Non-pigmented ciliary epithelial cell (primary cell): ENCODE measurements at regions not wholly inside any gene's neighbourhood (a gene's known extent, or its start where the extent isn't known, plus 50 kb on each side); places are given as distances from the start of the nearest gene placed in this dataset.
"Not testable (repeated sequence)": the region's sequence is repeated elsewhere in the genome, so short reads cannot be mapped to it uniquely, and the experiment has no call there.

Experiments used
- DNase-seq: peaks from one replicate; pipeline ENCODE4 v3.0.0-alpha.2; 2010; ENCODE audit warnings: low read depth

DNA sequence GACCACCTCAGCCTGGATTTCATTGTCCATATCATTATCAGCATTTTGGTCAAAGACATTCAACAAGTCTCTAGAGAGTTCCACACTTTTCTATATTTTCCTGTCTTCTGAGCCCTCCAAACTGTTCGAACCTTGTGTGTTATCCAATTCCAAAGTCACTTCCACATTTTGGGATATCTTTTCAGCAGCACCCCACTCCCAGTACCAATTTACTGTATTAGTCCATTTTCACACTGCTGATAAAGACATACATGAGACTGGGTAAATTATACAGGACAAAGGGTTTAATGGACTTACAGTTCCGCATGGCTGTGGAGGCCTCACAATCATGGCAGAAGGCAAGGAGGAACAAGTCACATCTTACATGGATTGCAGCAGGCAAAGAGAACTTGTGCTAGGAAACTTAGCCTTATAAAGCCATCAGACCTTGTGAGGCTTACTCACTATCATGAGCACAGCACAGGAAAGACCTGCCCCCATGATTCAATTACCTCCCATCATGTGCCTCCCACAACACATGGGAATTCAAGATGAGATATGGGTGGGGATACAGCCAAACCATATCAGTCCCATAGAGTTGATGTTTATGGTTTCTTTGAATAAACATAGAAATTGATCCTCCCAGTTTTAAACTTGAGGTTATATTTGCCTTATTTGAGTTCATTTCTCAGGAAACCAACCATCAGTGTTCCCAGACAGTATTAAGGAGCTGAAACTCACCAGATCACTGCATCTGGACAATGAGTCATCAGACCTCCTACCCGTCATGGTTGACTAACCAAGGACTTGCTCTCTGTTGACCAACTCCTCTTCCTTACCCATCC is 322.7 kb upstream of the DUSP10 start:
- DNase-seq: peak; percentile 74

DNA sequence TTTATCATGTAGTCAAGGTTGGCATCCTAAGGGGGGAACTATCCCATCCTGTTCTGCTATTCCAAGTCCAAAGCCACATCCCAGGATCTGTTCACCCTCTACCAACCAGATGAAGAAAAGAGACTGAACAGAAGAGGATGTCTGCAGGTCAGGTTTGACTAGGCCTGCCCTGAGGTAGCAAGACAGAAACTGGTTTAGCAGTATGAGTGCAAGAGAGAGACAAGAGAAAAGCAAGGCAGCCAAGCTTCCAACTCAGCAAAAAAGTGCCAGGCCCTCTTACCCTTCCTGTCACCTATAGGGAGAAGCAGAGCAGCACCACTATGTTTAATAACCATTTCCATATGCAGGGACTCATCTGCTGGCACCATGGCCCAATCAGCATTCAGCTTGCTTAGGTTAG is 320.8 kb upstream of the DUSP10 start:
- DNase-seq: no peak

DNA sequence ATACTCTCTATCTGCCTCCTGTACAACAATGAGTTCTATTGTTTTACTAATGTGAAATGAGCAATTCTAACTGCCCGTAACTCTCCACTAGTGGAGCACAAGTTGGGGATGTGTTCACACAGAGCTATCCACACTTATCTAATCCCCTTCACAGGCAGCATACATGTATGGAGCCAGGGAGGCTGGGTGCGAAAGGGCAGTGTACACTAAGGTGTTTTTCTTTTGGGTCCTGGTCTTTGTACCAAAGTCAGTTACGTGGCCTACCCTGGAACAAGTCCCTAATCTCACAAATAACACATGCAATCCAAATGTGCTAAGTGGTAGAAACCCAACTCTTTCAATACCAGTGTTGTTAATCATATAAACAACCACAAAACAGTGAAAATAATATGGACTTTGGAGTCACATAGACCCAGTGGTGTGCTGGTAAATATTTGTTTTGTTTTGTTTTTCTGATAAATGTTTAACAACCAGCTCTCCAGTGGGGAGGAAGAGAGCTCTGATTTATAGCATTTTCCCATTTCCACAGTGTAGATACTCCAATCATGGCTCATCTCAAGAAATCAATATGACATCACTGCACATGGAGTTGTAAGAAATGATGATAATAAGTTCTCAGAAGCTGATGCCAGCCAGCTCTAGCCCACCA is 319.9 kb upstream of the DUSP10 start:
- DNase-seq: no peak

GRCh38 chr1:222060210-222060916 is 318.5 kb upstream of the DUSP10 start:
- DNase-seq: no peak

- DNase-seq: no peak
These were observed 316.4 kb upstream of the DUSP10 start for GRCh38 chr1:222058249-222058648.

- no peak for DNase-seq
These were observed 315.3 kb upstream of the DUSP10 start for GRCh38 chr1:222057162-222057561.

DNA sequence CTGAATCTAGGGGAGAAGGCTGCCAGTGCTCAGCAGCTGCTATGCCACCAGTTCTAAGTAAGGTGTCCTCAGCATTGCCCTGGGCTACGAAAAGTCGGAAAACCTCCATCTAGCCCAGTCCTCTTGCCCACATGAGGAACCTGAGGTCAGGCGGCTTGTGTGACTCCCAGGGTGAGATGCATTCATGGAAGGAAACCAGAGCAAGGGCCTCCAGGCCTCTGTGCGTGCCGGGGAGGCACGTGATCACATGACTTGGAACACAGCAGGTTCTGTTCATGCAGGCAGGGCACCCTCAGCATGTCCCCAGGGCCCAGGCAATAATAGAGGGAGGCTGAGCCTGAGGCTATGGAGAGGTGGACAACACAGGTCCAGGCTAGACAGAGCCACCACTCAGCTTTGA is 312.5 kb upstream of the DUSP10 start:
- DNase-seq: no peak

- DNase-seq: no peak
These were observed 312.0 kb upstream of the DUSP10 start for GRCh38 chr1:222053790-222054294.

DNA sequence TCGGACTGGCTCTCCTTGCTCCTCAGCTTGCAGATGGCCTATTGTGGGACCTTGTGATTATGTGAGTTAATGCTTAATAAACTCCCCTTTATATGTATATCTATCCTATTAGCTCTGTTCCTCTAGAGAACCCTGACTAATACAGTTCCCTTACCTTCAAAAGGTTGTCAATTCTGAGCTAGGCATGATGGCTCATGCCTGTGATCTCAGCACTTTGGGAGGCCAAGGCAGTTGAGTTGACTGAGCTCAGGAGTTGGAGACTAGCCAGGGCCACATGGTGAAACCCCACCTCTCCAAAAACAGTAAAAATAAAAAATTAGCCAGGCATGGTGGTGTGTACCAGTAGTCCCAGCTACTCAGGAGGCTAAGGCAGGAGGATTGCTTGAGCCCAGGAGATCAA is 309.4 kb upstream of the DUSP10 start:
- DNase-seq: not testable (repeated sequence)

DNA sequence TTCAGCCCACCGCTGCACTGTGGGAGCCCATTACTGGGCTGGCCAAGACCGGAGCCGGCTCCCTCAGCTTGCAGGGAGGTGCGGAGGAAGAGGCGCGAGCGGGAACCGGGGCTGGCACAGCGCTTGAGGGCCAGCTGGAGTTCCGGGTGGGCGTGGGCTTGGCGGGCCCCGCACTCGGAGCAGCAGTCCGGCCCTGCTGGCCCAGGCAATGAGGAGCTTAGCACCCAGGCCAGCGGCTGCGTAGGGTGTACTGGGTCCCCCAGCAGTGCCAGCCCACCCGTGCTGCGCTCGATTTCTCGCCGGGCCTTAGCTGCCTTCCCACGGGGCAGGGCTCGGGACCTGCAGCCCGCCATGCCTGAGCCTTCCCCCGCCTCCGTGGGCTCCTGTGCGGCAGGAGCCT is 307.8 kb upstream of the DUSP10 start:
- DNase-seq: not testable (repeated sequence)

GRCh38 chr1:222049176-222049575 is 307.3 kb upstream of the DUSP10 start:
- DNase-seq: no peak

GRCh38 chr1:222048094-222048595 is 306.3 kb upstream of the DUSP10 start:
- DNase-seq: peak; percentile 36

GRCh38 chr1:222047366-222047765 is 305.5 kb upstream of the DUSP10 start:
- DNase-seq: no peak

DNA sequence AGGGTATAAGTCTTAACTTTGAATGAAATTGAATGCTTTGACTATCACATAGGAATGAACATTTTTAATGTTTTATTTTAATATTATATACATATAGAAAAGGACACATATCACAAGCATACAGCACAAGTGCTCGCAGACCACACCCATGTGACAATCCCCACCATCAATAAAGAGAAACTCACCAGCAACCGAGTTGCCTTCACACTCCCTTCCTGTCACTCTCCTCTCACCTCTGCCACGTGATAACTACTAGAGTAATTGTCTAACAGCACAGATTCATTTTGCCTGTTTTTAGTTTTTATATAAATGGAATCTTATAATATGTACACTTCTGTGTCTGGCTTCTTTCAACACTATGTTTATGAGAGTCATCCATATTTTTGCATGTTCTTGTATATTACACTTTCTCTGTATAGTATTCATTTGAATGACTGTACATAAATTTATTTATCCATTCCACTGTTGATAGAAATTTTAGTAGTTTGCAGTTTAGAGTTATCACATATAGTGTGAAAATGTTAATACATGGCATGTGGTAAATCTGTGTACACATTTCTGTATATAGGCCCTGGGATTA is 304.9 kb upstream of the DUSP10 start:
- no peak for DNase-seq

GRCh38 chr1:222045786-222046185 is 303.9 kb upstream of the DUSP10 start:
- no peak for DNase-seq

GRCh38 chr1:222045236-222045635 is 303.3 kb upstream of the DUSP10 start:
- DNase-seq: no peak

GRCh38 chr1:222043444-222044292 is 301.8 kb upstream of the DUSP10 start:
- DNase-seq: peak; percentile 59

DNA sequence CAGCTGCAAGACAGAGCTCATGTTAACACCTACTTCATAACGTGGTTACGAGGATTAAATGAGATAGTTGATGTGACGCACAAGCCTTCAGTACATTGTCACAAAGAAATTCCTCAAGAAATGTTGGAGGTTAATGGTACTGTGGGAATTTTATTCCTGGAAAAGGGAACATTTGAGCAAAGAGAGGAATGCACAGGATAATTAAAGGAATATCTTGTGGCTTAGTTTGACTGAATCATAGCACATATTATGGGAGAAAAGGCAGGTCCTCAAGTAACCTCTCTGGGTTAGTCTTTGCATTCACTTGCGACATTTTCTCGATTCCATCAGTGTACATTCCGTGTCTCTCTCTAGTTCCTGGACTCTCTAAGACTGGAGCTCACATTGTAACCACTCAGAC is 300.2 kb upstream of the DUSP10 start:
- DNase-seq: no peak

DNA sequence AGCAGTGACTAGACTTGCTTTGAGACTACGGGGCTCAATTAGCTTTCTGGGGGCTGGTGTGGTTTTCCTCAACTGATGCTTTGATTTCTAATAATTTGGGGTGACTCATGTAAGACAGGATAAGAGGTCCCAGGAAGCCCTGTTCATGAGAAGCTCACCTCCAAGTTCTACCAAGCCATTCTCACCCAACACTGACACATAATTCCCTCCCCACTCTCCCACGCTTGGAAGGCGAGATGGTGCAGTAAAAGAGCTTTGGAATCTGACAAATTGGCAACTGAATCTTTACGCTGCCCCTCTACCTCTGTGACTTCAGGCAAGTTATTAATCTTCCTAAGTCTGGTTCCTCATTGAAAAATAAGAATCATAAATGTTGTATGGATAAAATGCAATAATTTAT is 299.1 kb upstream of the DUSP10 start:
- no peak for DNase-seq

DNA sequence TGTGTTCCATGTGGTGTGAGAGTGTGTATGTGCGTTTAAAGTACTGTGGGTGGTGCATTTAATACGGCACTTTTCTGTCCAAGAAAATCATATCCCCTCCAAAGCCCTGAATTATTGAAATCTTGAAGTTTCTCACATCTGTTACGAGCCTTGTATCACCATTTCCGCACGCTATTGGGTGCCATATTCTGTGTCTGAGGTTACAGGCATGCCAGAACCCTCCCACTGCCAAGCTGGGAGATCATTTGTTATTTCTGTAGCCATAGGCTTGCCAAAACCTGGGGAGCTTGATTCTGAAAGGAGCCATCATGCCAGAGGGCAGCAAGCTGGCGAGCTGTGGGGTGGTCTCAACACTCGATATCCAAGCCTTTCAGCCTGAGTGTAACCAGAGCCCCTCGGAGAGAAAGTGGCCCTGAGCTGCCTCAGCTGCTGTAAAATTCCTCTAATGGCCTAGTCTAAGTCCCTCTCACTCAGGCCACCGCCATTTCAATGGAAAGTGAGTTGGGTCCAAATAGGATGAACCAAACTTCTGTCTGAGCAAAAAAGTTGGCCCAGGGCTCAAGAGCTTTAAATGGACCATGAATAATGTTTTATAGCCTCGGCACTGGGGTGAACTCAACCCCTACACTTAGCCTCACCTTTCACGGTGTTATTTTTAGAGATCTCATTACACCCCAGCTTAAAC is 298.4 kb upstream of the DUSP10 start:
- DNase-seq: no peak

- no peak for DNase-seq
These were observed 297.1 kb upstream of the DUSP10 start for GRCh38 chr1:222038971-222039370.
